CD4-positive, CD25-positive, alpha-beta regulatory T cell (primary cell): ENCODE measurements at regions not wholly inside any gene's neighbourhood (a gene's known extent, or its start where the extent isn't known, plus 50 kb on each side); places are given as distances from the start of the nearest gene placed in this dataset.

Experiments
- ATAC-seq, 2 donors: fragments of 150-1000 bp; cut with Tn5 transposase; one replicate each; pipeline ENCODE4 v1.10.0; 2021; ENCODE audit warnings: low read depth in 2 of 2, moderate number of reproducible peaks in 2 of 2, moderate library complexity in 1 of 2
- DNase-seq, 3 donors: peaks; one replicate each; pipeline versions ENCODE4 v3.0.0 to v3.0.0-alpha.2; 2012 to 2022; ENCODE audit warnings: mixed read lengths in 1 of 3
- H3K27ac ChIP-seq: one replicate; pipeline ENCODE4 v1.7.0; 2013; ENCODE audit warnings: mild to moderate bottlenecking, low read length; ENCODE audit not compliant: insufficient read depth, poor library complexity, severe bottlenecking
- H3K27me3 ChIP-seq: one replicate; pipeline ENCODE4 v1.7.0; 2013; ENCODE audit warnings: low read length; ENCODE audit not compliant: control insufficient read depth, insufficient read depth
- H3K36me3 ChIP-seq: one replicate; pipeline ENCODE4 v1.7.0; 2013; ENCODE audit warnings: mild to moderate bottlenecking, low read length, moderate library complexity; ENCODE audit not compliant: control insufficient read depth, insufficient read depth
- H3K4me1 ChIP-seq: 2 replicates; pipeline ENCODE4 v1.7.0; 2013; ENCODE audit warnings: mild to moderate bottlenecking, low read length; ENCODE audit not compliant: insufficient read depth, control insufficient read depth, poor library complexity, severe bottlenecking
- H3K4me3 ChIP-seq: one replicate; pipeline ENCODE4 v1.7.0; 2013; ENCODE audit warnings: low read depth, mild to moderate bottlenecking, low read length, moderate library complexity
- H3K9me3 ChIP-seq, 2 experiments: 1 replicate in 1 of 2; 2 replicates in 1 of 2; pipeline ENCODE4 v1.7.0; 2013; ENCODE audit warnings: low read length in 2 of 2, mild to moderate bottlenecking in 1 of 2, moderate library complexity in 1 of 2; ENCODE audit not compliant: control insufficient read depth in 2 of 2
- H3K27ac Mint-ChIP-seq, 3 donors: one replicate each; pipeline ENCODE4 v1.8.0; 2020 to 2022; ENCODE audit warnings: mild to moderate bottlenecking in 3 of 3, mixed read lengths in 3 of 3, moderate library complexity in 2 of 3
- H3K27me3 Mint-ChIP-seq: one replicate; pipeline ENCODE4 v1.8.0; 2022; ENCODE audit warnings: mild to moderate bottlenecking, mixed read lengths
- H3K36me3 Mint-ChIP-seq: one replicate; pipeline ENCODE4 v1.8.0; 2020; ENCODE audit warnings: mixed read lengths
- H3K4me1 Mint-ChIP-seq, 4 donors: one replicate each; pipeline ENCODE4 v1.8.0; 2020 to 2022; ENCODE audit warnings: mixed read lengths in 4 of 4, mild to moderate bottlenecking in 1 of 4
- H3K4me3 Mint-ChIP-seq, 4 donors: one replicate each; pipeline ENCODE4 v1.8.0; 2020 to 2022; ENCODE audit warnings: mild to moderate bottlenecking in 4 of 4, mixed read lengths in 4 of 4, moderate library complexity in 3 of 4
- H3K9me3 Mint-ChIP-seq, 7 donors: one replicate each; pipeline ENCODE4 v1.8.0; 2020 to 2022; ENCODE audit warnings: mixed read lengths in 7 of 7, mild to moderate bottlenecking in 3 of 7, moderate library complexity in 2 of 7

- no peak overlapping the region for H3K27ac Mint-ChIP-seq
- ATAC-seq = no peak
- peaks cover 0 to 4% (median 0%) of the 10 kb centered on the region in 7 donors for H3K9me3 Mint-ChIP-seq
- H3K27me3 Mint-ChIP-seq = peaks cover 4% of the 10 kb centered on the region
- Histone ChIP-seq H3K9me3 (no peaks in the 10 kb centered on the region), H3K4me1 (no peaks in the 10 kb centered on the region), H3K27me3 (no peaks in the 10 kb centered on the region), H3K4me3 (no peak overlapping the region), H3K27ac (no peak overlapping the region), H3K36me3 (no peaks in the 10 kb centered on the region)
- no peak for DNase-seq
- H3K4me1 Mint-ChIP-seq = no peaks in the 10 kb centered on the region
- no peaks in the 10 kb centered on the region for H3K36me3 Mint-ChIP-seq
- no peak overlapping the region for H3K4me3 Mint-ChIP-seq
These were observed 155.5 kb downstream of the THBS2 start for GRCh38 chr6:169098116-169098515.

GRCh38 chr6:169097381-169097959 is 156.2 kb downstream of the THBS2 start:
- Histone ChIP-seq H3K36me3 (no peaks in the 10 kb centered on the region), H3K9me3 (peaks cover 0 to 3% of the 10 kb centered on the region in 2 experiments), H3K27ac (no peak overlapping the region), H3K4me1 (no peaks in the 10 kb centered on the region), H3K4me3 (no peak overlapping the region), H3K27me3 (no peaks in the 10 kb centered on the region)
- Mint-ChIP-seq H3K27me3 (peaks cover 4% of the 10 kb centered on the region), H3K9me3 (peaks cover 0 to 4% (median 2%) of the 10 kb centered on the region in 7 donors), H3K27ac (no peak overlapping the region), H3K4me1 (no peaks in the 10 kb centered on the region), H3K4me3 (no peak overlapping the region), H3K36me3 (no peaks in the 10 kb centered on the region)
- DNase-seq = no peak
- no peak for ATAC-seq

- H3K27ac ChIP-seq = no peak overlapping the region
These were observed 157.3 kb downstream of the THBS2 start for GRCh38 chr6:169096388-169096787.

GRCh38 chr6:169095153-169095552 is 158.5 kb downstream of the THBS2 start:
- no peak for ATAC-seq
- Mint-ChIP-seq H3K9me3 (peaks cover under 1 to 19% (median 9%) of the 10 kb centered on the region in 7 donors), H3K27me3 (peaks cover 4% of the 10 kb centered on the region), H3K4me1 (no peaks in the 10 kb centered on the region), H3K36me3 (no peaks in the 10 kb centered on the region), H3K27ac (no peak overlapping the region), H3K4me3 (no peak overlapping the region)
- DNase-seq = no peak
- no peak overlapping the region for H3K4me3 ChIP-seq
- H3K36me3 ChIP-seq = no peaks in the 10 kb centered on the region
- H3K27ac ChIP-seq = no peak overlapping the region
- H3K9me3 ChIP-seq = peaks cover 2 to 16% of the 10 kb centered on the region in 2 experiments
- H3K27me3 ChIP-seq = no peaks in the 10 kb centered on the region
- H3K4me1 ChIP-seq = no peaks in the 10 kb centered on the region

More at GRCh38 chr6:169096388-169096787, 157.3 kb downstream of the THBS2 start:
- Histone ChIP-seq H3K36me3 (no peaks in the 10 kb centered on the region), H3K27me3 (no peaks in the 10 kb centered on the region), H3K4me3 (no peak overlapping the region), H3K4me1 (no peaks in the 10 kb centered on the region), H3K9me3 (peaks cover 0 to 5% of the 10 kb centered on the region in 2 experiments)
- H3K36me3 Mint-ChIP-seq = no peaks in the 10 kb centered on the region
- no peak for DNase-seq
- H3K4me3 Mint-ChIP-seq = no peak overlapping the region
- no peak for ATAC-seq
- peaks cover 4% of the 10 kb centered on the region for H3K27me3 Mint-ChIP-seq
- peaks cover 0 to 12% (median 9%) of the 10 kb centered on the region in 7 donors for H3K9me3 Mint-ChIP-seq
- H3K4me1 Mint-ChIP-seq = no peaks in the 10 kb centered on the region
- H3K27ac Mint-ChIP-seq = no peak overlapping the region

GRCh38 chr6:169094552-169094950 is 159.1 kb downstream of the THBS2 start:
- peaks cover 2 to 24% (median 9%) of the 10 kb centered on the region in 7 donors for H3K9me3 Mint-ChIP-seq
- H3K27me3 Mint-ChIP-seq = no peaks in the 10 kb centered on the region
- H3K27ac Mint-ChIP-seq = no peak overlapping the region

GRCh38 chr6:169093770-169094551 is 159.7 kb downstream of the THBS2 start:
- Mint-ChIP-seq H3K27me3 (no peaks in the 10 kb centered on the region), H3K36me3 (no peaks in the 10 kb centered on the region), H3K9me3 (peaks cover 3 to 24% (median 10%) of the 10 kb centered on the region in 7 donors), H3K27ac (no peak overlapping the region), H3K4me1 (no peaks in the 10 kb centered on the region), H3K4me3 (no peak overlapping the region)
- Histone ChIP-seq H3K9me3 (peaks cover 2 to 18% of the 10 kb centered on the region in 2 experiments), H3K4me1 (no peaks in the 10 kb centered on the region), H3K27me3 (no peaks in the 10 kb centered on the region), H3K36me3 (no peaks in the 10 kb centered on the region), H3K27ac (no peak overlapping the region), H3K4me3 (no peak overlapping the region)
- DNase-seq (no peak), ATAC-seq (no peak)

More at GRCh38 chr6:169094552-169094950, 159.1 kb downstream of the THBS2 start:
- Histone ChIP-seq H3K4me1 (no peaks in the 10 kb centered on the region), H3K4me3 (no peak overlapping the region), H3K27ac (no peak overlapping the region), H3K36me3 (no peaks in the 10 kb centered on the region), H3K9me3 (peaks cover 2 to 18% of the 10 kb centered on the region in 2 experiments), H3K27me3 (no peaks in the 10 kb centered on the region)
- DNase-seq (no peak), ATAC-seq (no peak)
- no peaks in the 10 kb centered on the region for H3K36me3 Mint-ChIP-seq
- H3K4me3 Mint-ChIP-seq = no peak overlapping the region
- H3K4me1 Mint-ChIP-seq = no peaks in the 10 kb centered on the region

GRCh38 chr6:169093066-169093723 is 160.5 kb downstream of the THBS2 start:
- H3K4me1 ChIP-seq = no peaks in the 10 kb centered on the region
- peaks cover 2 to 18% of the 10 kb centered on the region in 2 experiments for H3K9me3 ChIP-seq
- H3K4me1 Mint-ChIP-seq = no peaks in the 10 kb centered on the region
- H3K9me3 Mint-ChIP-seq = peaks cover 5 to 26% (median 11%) of the 10 kb centered on the region in 7 donors
- no peak for DNase-seq
- no peaks in the 10 kb centered on the region for H3K27me3 ChIP-seq
- no peaks in the 10 kb centered on the region for H3K36me3 Mint-ChIP-seq
- no peak overlapping the region for H3K27ac Mint-ChIP-seq
- no peak for ATAC-seq
- H3K36me3 ChIP-seq = no peaks in the 10 kb centered on the region
- H3K27ac ChIP-seq = no peak overlapping the region
- H3K4me3 Mint-ChIP-seq = no peak overlapping the region
- no peak overlapping the region for H3K4me3 ChIP-seq
- H3K27me3 Mint-ChIP-seq = no peaks in the 10 kb centered on the region
